ENCODE measurements at regions not wholly inside any gene's neighbourhood (a gene's known extent, or its start where the extent isn't known, plus 50 kb on each side); places are given as distances from the start of the nearest gene placed in this dataset.
A peak's percentile ranks its signal among the peaks of the same experiment; 100 is the strongest.

DNA sequence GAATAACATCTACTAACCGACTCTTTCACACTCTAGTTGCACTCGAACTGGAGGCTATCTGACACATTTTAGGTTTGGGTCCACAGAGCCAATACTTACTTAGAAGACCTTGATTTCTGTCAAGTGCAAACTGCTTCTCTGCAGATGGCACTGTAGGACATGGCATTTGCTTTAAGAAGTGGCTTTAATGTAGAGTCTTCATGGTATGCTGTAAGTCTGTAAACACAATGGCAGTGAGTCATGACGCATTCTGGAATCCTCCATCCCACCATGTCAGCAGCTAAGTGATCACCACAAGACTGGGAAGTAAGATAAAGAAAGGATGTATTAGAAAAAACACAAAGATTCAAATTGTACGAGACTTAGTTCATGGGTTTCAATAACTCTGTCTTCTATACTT, 377.0 kb upstream of the NOX3 start:
- TF ChIP-seq CTCF (IDR thresholded peaks at IDR 0.05; ENCODE audit: control insufficient read depth, extremely low read depth, insufficient read depth): peak; percentile 24
- DNase-seq (ENCODE audit: low read depth): no peak
- H3K4me3 ChIP-seq (ENCODE audit: low read depth, low read length): no peak overlapping the region

DNA sequence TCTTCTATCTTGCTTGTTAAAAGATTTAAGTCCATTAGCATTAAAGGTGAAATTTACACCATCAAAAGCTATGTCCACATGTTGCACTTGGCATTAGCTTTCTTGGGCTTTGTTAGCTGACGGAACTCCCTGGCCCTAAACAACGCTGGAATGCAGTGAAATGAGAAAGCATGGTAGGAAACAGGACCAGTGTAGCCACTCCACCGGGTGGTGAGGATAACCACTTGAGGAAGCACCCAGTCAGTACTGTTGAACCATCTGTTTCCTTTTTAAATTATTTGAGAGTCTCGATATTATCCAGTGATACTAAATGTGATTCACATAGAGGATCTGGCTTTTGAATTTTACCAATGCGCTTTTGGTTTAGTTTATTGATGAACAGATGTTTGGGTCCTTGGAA, 374.9 kb upstream of the NOX3 start:
- H3K4me3 ChIP-seq (ENCODE audit: low read depth, low read length): no peak overlapping the region
- no peak for DNase-seq (ENCODE audit: low read depth)
- no peak for TF ChIP-seq CTCF (IDR thresholded peaks at IDR 0.05; ENCODE audit: control insufficient read depth, extremely low read depth, insufficient read depth)

DNA sequence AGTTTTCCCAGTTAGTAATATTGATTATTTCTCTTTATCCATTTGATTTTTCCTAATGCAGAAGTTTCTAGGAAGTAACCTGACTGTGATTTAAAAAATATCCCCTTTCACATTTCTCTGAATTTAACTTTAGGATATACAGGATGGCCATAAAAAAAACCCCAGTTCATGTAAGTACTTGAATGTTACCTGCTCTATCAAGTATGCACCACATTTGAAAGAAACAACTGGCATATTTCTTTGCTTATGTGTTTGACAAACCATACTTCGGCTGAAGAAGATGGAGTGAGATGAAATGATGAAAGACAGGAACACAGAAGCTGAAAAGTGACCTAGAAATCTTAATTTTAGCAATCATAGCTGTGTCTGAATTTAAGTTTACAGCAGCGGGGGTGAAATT, 374.0 kb upstream of the NOX3 start:
- H3K4me3 ChIP-seq (ENCODE audit: low read depth, low read length): no peak overlapping the region

DNA sequence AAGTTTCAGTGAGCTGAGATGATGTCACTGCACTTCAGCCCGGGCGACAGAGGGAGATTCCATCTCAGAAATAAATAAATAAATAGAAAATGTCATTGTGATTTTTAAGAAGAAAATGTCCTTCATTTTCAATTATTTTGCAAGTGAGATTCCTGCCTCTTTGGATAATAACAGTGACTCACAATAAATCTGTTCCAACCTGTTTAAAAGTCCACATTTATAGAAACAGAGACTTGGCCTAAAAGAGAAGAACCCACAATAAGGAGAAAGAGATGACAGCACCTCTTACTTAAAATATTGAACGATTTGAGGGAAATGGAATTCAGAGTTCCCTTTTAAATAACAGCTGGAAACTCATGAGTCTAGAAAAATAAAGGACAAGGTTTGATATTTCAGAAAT, 373.4 kb upstream of the NOX3 start:
- TF ChIP-seq CTCF (IDR thresholded peaks at IDR 0.05; ENCODE audit: control insufficient read depth, extremely low read depth, insufficient read depth): no peak
- no peak overlapping the region for H3K4me3 ChIP-seq (ENCODE audit: low read depth, low read length)
- DNase-seq (ENCODE audit: low read depth): no peak

More for the DNA sequence above, 374.0 kb upstream of the NOX3 start:
- TF ChIP-seq CTCF (IDR thresholded peaks at IDR 0.05; ENCODE audit: control insufficient read depth, extremely low read depth, insufficient read depth): no peak
- no peak for DNase-seq (ENCODE audit: low read depth)

DNA sequence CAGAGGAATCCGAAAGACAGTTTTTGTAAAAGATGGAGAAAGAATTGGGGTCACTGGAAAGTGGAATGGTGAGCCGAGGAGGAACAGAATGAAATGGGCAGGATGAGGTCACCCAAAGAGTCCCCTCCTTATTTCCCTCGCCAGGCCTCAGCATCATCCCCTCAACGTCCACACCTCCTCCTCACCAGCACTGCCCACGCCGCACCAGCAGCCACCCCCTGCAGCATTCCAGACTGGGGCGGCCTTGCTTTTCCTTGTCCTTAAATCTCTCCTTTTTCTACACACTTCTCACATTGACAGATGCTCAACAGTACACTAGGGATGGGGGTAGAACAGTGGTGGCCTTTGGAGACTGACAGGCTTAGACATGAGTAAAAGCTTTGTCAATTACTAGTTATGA, 363.1 kb upstream of the NOX3 start:
- TF ChIP-seq CTCF (IDR thresholded peaks at IDR 0.05; ENCODE audit: control insufficient read depth, extremely low read depth, insufficient read depth): no peak
- DNase-seq (ENCODE audit: low read depth): no peak
- H3K4me3 ChIP-seq (ENCODE audit: low read depth, low read length): no peak overlapping the region

GRCh38 chr6:155813548-155813947, 357.9 kb upstream of the NOX3 start:
- H3K4me3 ChIP-seq (ENCODE audit: low read depth, low read length): no peak overlapping the region
- no peak for TF ChIP-seq CTCF (IDR thresholded peaks at IDR 0.05; ENCODE audit: control insufficient read depth, extremely low read depth, insufficient read depth)
- no peak for DNase-seq (ENCODE audit: low read depth)

- TF ChIP-seq CTCF (IDR thresholded peaks at IDR 0.05; ENCODE audit: control insufficient read depth, extremely low read depth, insufficient read depth): no peak
- H3K4me3 ChIP-seq (ENCODE audit: low read depth, low read length): no peak overlapping the region
- DNase-seq (ENCODE audit: low read depth): no peak
Measured at GRCh38 chr6:155807243-155807642, 351.6 kb upstream of the NOX3 start.

Data from LNCaP clone FGC (cell line).